Gastrocnemius medialis (tissue), 4 donors: ENCODE measurements at regions not wholly inside any gene's neighbourhood (a gene's known extent, or its start where the extent isn't known, plus 50 kb on each side); places are given as distances from the start of the nearest gene placed in this dataset.

ENCODE experiments used
- ATAC-seq, 2 donors: fragments of 150-250 bp; one replicate each; pipeline ENCODE4 v1.9.1; 2016
- DNase-seq, 2 donors: peaks; one replicate each; pipeline ENCODE4 v3.0.0-alpha.2; 2019
- H3K27ac ChIP-seq, 4 donors: fragments of 200-600 bp; sonication (generic); 1 replicate in 1 of 4; 2 replicates in 3 of 4; pipeline ENCODE4 v1.5.1; 2016 to 2018; ENCODE audit warnings: mild to moderate bottlenecking in 2 of 4, moderate library complexity in 1 of 4
- H3K27me3 ChIP-seq, 3 donors: fragments of 200-600 bp; sonication (generic) in 2 of 3; 1 replicate in 1 of 3; 2 replicates in 2 of 3; pipeline versions ENCODE4 v1.5.1 to v1.6.0; 2016 to 2019; ENCODE audit warnings: mild to moderate bottlenecking in 1 of 3, moderate library complexity in 1 of 3
- H3K36me3 ChIP-seq, 2 donors: fragments of 200-600 bp; sonication (generic) in 1 of 2; one replicate each; pipeline ENCODE4 v1.5.1; 2017 to 2018
- H3K4me1 ChIP-seq, 2 donors: fragments of 200-600 bp; sonication (generic) in 1 of 2; one replicate each; pipeline ENCODE4 v1.5.1; 2016 to 2017; ENCODE audit warnings: mild to moderate bottlenecking in 2 of 2
- H3K4me3 ChIP-seq, 4 donors: fragments of 200-600 bp; sonication (generic) in 3 of 4; 1 replicate in 1 of 4; 2 replicates in 3 of 4; pipeline ENCODE4 v1.5.1; 2016 to 2019; ENCODE audit warnings: mild to moderate bottlenecking in 2 of 4
- H3K9me3 ChIP-seq, 3 donors: fragments of 200-600 bp; sonication (generic) in 2 of 3; 1 replicate in 1 of 3; 2 replicates in 2 of 3; pipeline ENCODE4 v1.5.1; 2016 to 2019
- CTCF ChIP-seq, 5 experiments: fragments of 450-650 bp in 3 of 5; fragments of 200-600 bp in 2 of 5; sonication (generic) in 2 of 5; IDR thresholded peaks in 4 of 5; conservative IDR thresholded peaks in 1 of 5; 1 replicate in 4 of 5; 2 replicates in 1 of 5; pipeline ENCODE4 v1.5.1; 2016 to 2019; ENCODE audit warnings: antibody characterized with exemption in 5 of 5, mild to moderate bottlenecking in 3 of 5, moderate library complexity in 3 of 5
- POLR2A ChIP-seq, 2 donors: fragments of 450-650 bp; IDR thresholded peaks; one replicate each; pipeline ENCODE4 v1.6.1; 2017; ENCODE audit warnings: antibody characterized with exemption in 2 of 2, mild to moderate bottlenecking in 2 of 2, moderate library complexity in 2 of 2
- in situ Hi-C, 4 donors: fragments of 200-750 bp; cut with MboI; loops; one replicate each; pipeline versions ENCODE4 v1.15.0 to v1.8.0; 2017; ENCODE audit warnings: low sequenced_read_pairs in 4 of 4
- intact Hi-C: fragments of 100-400 bp; cut with DNase I; formaldehyde crosslinking; loops from one replicate; pipeline ENCODE4 v1.15.1; 2023; ENCODE audit warnings: low total_unique reads

GRCh38 chr7:47724335-47724982 lies 142.5 kb upstream of the TNS3 start:
- TF ChIP-seq CTCF (IDR thresholded peaks at IDR 0.05 in 4 of 5, conservative IDR thresholded peaks at IDR 0.05 in 1 of 5) (no peak), POLR2A (IDR thresholded peaks at IDR 0.05) (no peak)
- no peaks in the 10 kb centered on the region for H3K4me1 ChIP-seq
- intact Hi-C loops: no loop called here
- in situ Hi-C loops: no loop called here
- no peaks in the 10 kb centered on the region for H3K27me3 ChIP-seq
- H3K9me3 ChIP-seq: no peaks in the 10 kb centered on the region
- H3K27ac ChIP-seq: no peak overlapping the region
- DNase-seq: no peak
- H3K36me3 ChIP-seq: no peaks in the 10 kb centered on the region
- H3K4me3 ChIP-seq: no peak overlapping the region
- no peak for ATAC-seq

GRCh38 chr7:47722126-47722525 lies 140.2 kb upstream of the TNS3 start:
- no peaks in the 10 kb centered on the region for H3K36me3 ChIP-seq
- no peak for TF ChIP-seq CTCF (IDR thresholded peaks at IDR 0.05 in 4 of 5, conservative IDR thresholded peaks at IDR 0.05 in 1 of 5)
- TF ChIP-seq POLR2A (IDR thresholded peaks at IDR 0.05): no peak
- ATAC-seq (no peak), DNase-seq (no peak)
- no peak overlapping the region for H3K27ac ChIP-seq
- intact Hi-C loops: no loop called here
- H3K9me3 ChIP-seq: no peaks in the 10 kb centered on the region
- H3K4me3 ChIP-seq: no peak overlapping the region
- in situ Hi-C loops: no loop called here
- no peaks in the 10 kb centered on the region for H3K4me1 ChIP-seq
- H3K27me3 ChIP-seq: no peaks in the 10 kb centered on the region

GRCh38 chr7:47721670-47722069 lies 139.8 kb upstream of the TNS3 start:
- Histone ChIP-seq H3K27me3 (no peaks in the 10 kb centered on the region), H3K4me3 (no peak overlapping the region), H3K4me1 (no peaks in the 10 kb centered on the region), H3K36me3 (no peaks in the 10 kb centered on the region), H3K27ac (no peak overlapping the region), H3K9me3 (no peaks in the 10 kb centered on the region)
- TF ChIP-seq POLR2A (IDR thresholded peaks at IDR 0.05) (no peak), CTCF (IDR thresholded peaks at IDR 0.05 in 4 of 5, conservative IDR thresholded peaks at IDR 0.05 in 1 of 5) (no peak)
- intact Hi-C loops: no loop called here
- no peak for DNase-seq
- in situ Hi-C loops: no loop called here
- ATAC-seq: no peak

GRCh38 chr7:47720907-47721244 lies 139.0 kb upstream of the TNS3 start:
- Histone ChIP-seq H3K9me3 (no peaks in the 10 kb centered on the region), H3K4me1 (no peaks in the 10 kb centered on the region), H3K27ac (no peak overlapping the region), H3K36me3 (no peaks in the 10 kb centered on the region), H3K27me3 (no peaks in the 10 kb centered on the region), H3K4me3 (no peak overlapping the region)
- no peak for DNase-seq
- in situ Hi-C loops: no loop called here
- TF ChIP-seq POLR2A (IDR thresholded peaks at IDR 0.05) (no peak), CTCF (IDR thresholded peaks at IDR 0.05 in 4 of 5, conservative IDR thresholded peaks at IDR 0.05 in 1 of 5) (no peak)
- intact Hi-C loops: no loop called here
- no peak for ATAC-seq
